ENCODE measurements at regions not wholly inside any gene's neighbourhood (a gene's known extent, or its start where the extent isn't known, plus 50 kb on each side); places are given as distances from the start of the nearest gene placed in this dataset.

DNA sequence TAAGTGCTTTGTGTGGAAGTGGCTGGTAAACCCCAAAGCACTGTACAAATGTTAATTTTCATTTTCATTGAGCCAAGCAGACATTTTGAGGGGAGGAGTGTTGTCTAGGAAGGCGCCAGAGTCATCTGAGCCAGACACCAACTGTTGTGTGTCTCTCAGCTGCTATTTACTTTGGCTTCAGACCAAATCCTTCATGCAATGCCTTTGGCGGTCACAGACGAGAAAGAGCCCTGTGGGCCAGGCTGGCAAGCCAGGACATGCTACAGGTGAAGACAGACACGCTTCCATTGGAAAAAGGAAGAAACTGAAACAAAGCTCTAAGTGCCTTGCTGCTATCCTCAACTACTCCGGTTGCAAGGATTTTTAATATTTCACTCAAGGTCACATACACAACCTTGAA, 115.4 kb upstream of the CDC42EP3 start:
- ATAC-seq (no peak), DNase-seq (ENCODE audit: low read depth, low spot score) (no peak)
- H3K27ac ChIP-seq (ENCODE audit: low read length) = no peak overlapping the region
- intact Hi-C loops (cut with micrococcal nuclease; ENCODE audit: unreplicated experiment) = no loop called here
- no peaks in the 10 kb centered on the region for H3K27me3 ChIP-seq (ENCODE audit: control insufficient read depth, insufficient read depth, low read length)
- no peaks in the 10 kb centered on the region for H3K36me3 ChIP-seq (ENCODE audit: control insufficient read depth, insufficient read depth, low read length)
- no TSS peak for BruUV-seq (replicated peaks)
- POLR2A ChIA-PET = no interaction called here
- in situ Hi-C loops (cut with HindIII; ENCODE audit: low pct_unique_long_range_greater_than_20kb, low sequenced_read_pairs) = no loop called here
- CTCF ChIA-PET = no interaction called here
- no peaks in the 10 kb centered on the region for H3K4me1 ChIP-seq (ENCODE audit: control insufficient read depth, insufficient read depth, low read length)
- H3K4me3 ChIP-seq (ENCODE audit: low read depth in 2 of 2, low read length in 2 of 2) = no peak overlapping the region
- TF ChIP-seq TCF7L2 (IDR thresholded peaks at IDR 0.05; ENCODE audit: low read depth, low read length) (no peak), POLR2AphosphoS5 (IDR thresholded peaks at IDR 0.05; ENCODE audit: low read depth, low read length) (no peak)
- H3K9me3 ChIP-seq (ENCODE audit: control insufficient read depth, insufficient read depth, low read depth, low read length) = no peaks in the 10 kb centered on the region

GRCh38 chr2:37788602-37789209, 117.3 kb upstream of the CDC42EP3 start:
- TF ChIP-seq, protein P1, sequence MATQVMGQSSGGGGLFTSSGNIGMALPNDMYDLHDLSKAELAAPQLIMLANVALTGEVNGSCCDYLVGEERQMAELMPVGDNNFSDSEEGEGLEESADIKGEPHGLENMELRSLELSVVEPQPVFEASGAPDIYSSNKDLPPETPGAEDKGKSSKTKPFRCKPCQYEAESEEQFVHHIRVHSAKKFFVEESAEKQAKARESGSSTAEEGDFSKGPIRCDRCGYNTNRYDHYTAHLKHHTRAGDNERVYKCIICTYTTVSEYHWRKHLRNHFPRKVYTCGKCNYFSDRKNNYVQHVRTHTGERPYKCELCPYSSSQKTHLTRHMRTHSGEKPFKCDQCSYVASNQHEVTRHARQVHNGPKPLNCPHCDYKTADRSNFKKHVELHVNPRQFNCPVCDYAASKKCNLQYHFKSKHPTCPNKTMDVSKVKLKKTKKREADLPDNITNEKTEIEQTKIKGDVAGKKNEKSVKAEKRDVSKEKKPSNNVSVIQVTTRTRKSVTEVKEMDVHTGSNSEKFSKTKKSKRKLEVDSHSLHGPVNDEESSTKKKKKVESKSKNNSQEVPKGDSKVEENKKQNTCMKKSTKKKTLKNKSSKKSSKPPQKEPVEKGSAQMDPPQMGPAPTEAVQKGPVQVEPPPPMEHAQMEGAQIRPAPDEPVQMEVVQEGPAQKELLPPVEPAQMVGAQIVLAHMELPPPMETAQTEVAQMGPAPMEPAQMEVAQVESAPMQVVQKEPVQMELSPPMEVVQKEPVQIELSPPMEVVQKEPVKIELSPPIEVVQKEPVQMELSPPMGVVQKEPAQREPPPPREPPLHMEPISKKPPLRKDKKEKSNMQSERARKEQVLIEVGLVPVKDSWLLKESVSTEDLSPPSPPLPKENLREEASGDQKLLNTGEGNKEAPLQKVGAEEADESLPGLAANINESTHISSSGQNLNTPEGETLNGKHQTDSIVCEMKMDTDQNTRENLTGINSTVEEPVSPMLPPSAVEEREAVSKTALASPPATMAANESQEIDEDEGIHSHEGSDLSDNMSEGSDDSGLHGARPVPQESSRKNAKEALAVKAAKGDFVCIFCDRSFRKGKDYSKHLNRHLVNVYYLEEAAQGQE (IDR thresholded peaks at IDR 0.05; ENCODE audit: insufficient read depth in 1 of 2, low read depth in 2 of 2, low read length in 1 of 2) = no peak
- TF ChIP-seq SIN3A (IDR thresholded peaks at IDR 0.05; ENCODE audit: borderline replicate concordance, insufficient read depth, low read depth, low read length) = no peak
- no peak for TF ChIP-seq CTCF (IDR thresholded peaks at IDR 0.05)
- TF ChIP-seq TCF7L2 (IDR thresholded peaks at IDR 0.05; ENCODE audit: low read depth, low read length) = no peak
- no peak for TF ChIP-seq POLR2AphosphoS5 (IDR thresholded peaks at IDR 0.05; ENCODE audit: low read depth, low read length)
- Histone ChIP-seq H3K27me3 (ENCODE audit: control insufficient read depth, insufficient read depth, low read length) (no peaks in the 10 kb centered on the region), H3K9me3 (ENCODE audit: control insufficient read depth, insufficient read depth, low read depth, low read length) (no peaks in the 10 kb centered on the region), H3K4me3 (ENCODE audit: low read depth in 2 of 2, low read length in 2 of 2) (no peak overlapping the region), H3K4me1 (ENCODE audit: control insufficient read depth, insufficient read depth, low read length) (no peaks in the 10 kb centered on the region), H3K27ac (ENCODE audit: low read length) (no peak overlapping the region), H3K36me3 (ENCODE audit: control insufficient read depth, insufficient read depth, low read length) (no peaks in the 10 kb centered on the region)
- intact Hi-C loops (cut with micrococcal nuclease; ENCODE audit: unreplicated experiment) = no loop called here
- no peak for ATAC-seq
- CTCF ChIA-PET = no interaction called here
- no TSS peak for BruUV-seq (replicated peaks)
- POLR2A ChIA-PET = no interaction called here
- in situ Hi-C loops (cut with HindIII; ENCODE audit: low pct_unique_long_range_greater_than_20kb, low sequenced_read_pairs) = no loop called here
- no peak for DNase-seq (ENCODE audit: low read depth, low spot score)

DNA sequence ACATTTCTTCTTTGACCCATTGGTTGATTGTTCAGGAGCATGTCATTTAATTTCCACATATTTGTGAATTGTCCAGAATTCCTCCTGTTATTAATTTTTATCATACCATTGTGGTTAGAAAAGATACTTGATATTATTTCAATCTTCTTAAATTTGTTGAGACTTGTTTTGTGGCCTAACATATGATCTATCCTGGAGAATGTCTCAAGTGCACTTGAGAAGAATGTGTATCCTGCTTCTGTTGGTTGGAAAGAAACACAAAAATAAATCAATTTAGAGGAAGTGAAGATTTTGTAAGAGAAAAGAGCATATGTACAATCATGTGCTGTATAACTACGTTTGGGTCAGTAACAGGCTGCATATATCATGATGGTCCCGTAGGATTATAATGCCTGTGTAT, 118.6 kb upstream of the CDC42EP3 start:
- CTCF ChIA-PET = no interaction called here
- BruUV-seq (replicated peaks) = no TSS peak
- Histone ChIP-seq H3K27me3 (ENCODE audit: control insufficient read depth, insufficient read depth, low read length) (no peaks in the 10 kb centered on the region), H3K9me3 (ENCODE audit: control insufficient read depth, insufficient read depth, low read depth, low read length) (no peaks in the 10 kb centered on the region), H3K27ac (ENCODE audit: low read length) (no peak overlapping the region), H3K36me3 (ENCODE audit: control insufficient read depth, insufficient read depth, low read length) (no peaks in the 10 kb centered on the region), H3K4me1 (ENCODE audit: control insufficient read depth, insufficient read depth, low read length) (no peaks in the 10 kb centered on the region), H3K4me3 (ENCODE audit: low read depth in 2 of 2, low read length in 2 of 2) (no peak overlapping the region)
- in situ Hi-C loops (cut with HindIII; ENCODE audit: low pct_unique_long_range_greater_than_20kb, low sequenced_read_pairs) (no loop called here), intact Hi-C loops (cut with micrococcal nuclease; ENCODE audit: unreplicated experiment) (no loop called here)
- POLR2A ChIA-PET = no interaction called here
- TF ChIP-seq TCF7L2 (IDR thresholded peaks at IDR 0.05; ENCODE audit: low read depth, low read length) (no peak), SIN3A (IDR thresholded peaks at IDR 0.05; ENCODE audit: borderline replicate concordance, insufficient read depth, low read depth, low read length) (no peak), POLR2AphosphoS5 (IDR thresholded peaks at IDR 0.05; ENCODE audit: low read depth, low read length) (no peak), CTCF (IDR thresholded peaks at IDR 0.05) (no peak)
- TF ChIP-seq, protein P1 (IDR thresholded peaks at IDR 0.05; ENCODE audit: insufficient read depth in 1 of 2, low read depth in 2 of 2, low read length in 1 of 2) = no peak
- ATAC-seq (no peak), DNase-seq (ENCODE audit: low read depth, low spot score) (no peak)
